ENCODE measurements at regions not wholly inside any gene's neighbourhood (a gene's known extent, or its start where the extent isn't known, plus 50 kb on each side); places are given as distances from the start of the nearest gene placed in this dataset.

GRCh38 chr3:115548611-115549010 lies 74.7 kb upstream of the GAP43 start:
- Histone ChIP-seq H3K9ac (ENCODE audit: low read depth in 2 of 2, low read length in 2 of 2) (no peak overlapping the region), H3K4me1 (no peaks in the 10 kb centered on the region), H3K4me3 (no peak overlapping the region), H3K36me3 (no peaks in the 10 kb centered on the region), H3K9me3 (no peaks in the 10 kb centered on the region), H3K27ac (no peak overlapping the region), H3K27me3 (no peaks in the 10 kb centered on the region)
- TF ChIP-seq CTCF (IDR thresholded peaks at IDR 0.05): no peak
- intact Hi-C loops (cut with DNase I): no loop called here
- DNase-seq: no peak

- no peaks in the 10 kb centered on the region for H3K4me1 ChIP-seq
- no peaks in the 10 kb centered on the region for H3K36me3 ChIP-seq
- no peak overlapping the region for H3K4me3 ChIP-seq
- no peak for DNase-seq
- TF ChIP-seq CTCF (IDR thresholded peaks at IDR 0.05): no peak
- H3K9ac ChIP-seq (ENCODE audit: low read depth in 2 of 2, low read length in 2 of 2): no peak overlapping the region
- no peak overlapping the region for H3K27ac ChIP-seq
- intact Hi-C loops (cut with DNase I): no loop called here
- H3K27me3 ChIP-seq: no peaks in the 10 kb centered on the region
- no peaks in the 10 kb centered on the region for H3K9me3 ChIP-seq
Measured at GRCh38 chr3:115549071-115549470, 74.2 kb upstream of the GAP43 start.

- Histone ChIP-seq H3K4me3 (no peak overlapping the region), H3K4me1 (no peaks in the 10 kb centered on the region), H3K27me3 (no peaks in the 10 kb centered on the region), H3K9me3 (no peaks in the 10 kb centered on the region), H3K9ac (ENCODE audit: low read depth in 2 of 2, low read length in 2 of 2) (no peak overlapping the region), H3K27ac (no peak overlapping the region), H3K36me3 (no peaks in the 10 kb centered on the region)
- peak; percentile 16 for DNase-seq
- no peak for TF ChIP-seq CTCF (IDR thresholded peaks at IDR 0.05)
- intact Hi-C loops (cut with DNase I): no loop called here
Measured at GRCh38 chr3:115550285-115550761, 73.0 kb upstream of the GAP43 start.

GRCh38 chr3:115551016-115551415 lies 72.3 kb upstream of the GAP43 start:
- Histone ChIP-seq H3K27ac (no peak overlapping the region), H3K4me1 (no peaks in the 10 kb centered on the region), H3K9me3 (no peaks in the 10 kb centered on the region), H3K36me3 (no peaks in the 10 kb centered on the region), H3K27me3 (no peaks in the 10 kb centered on the region), H3K4me3 (no peak overlapping the region), H3K9ac (ENCODE audit: low read depth in 2 of 2, low read length in 2 of 2) (no peak overlapping the region)
- DNase-seq: no peak
- TF ChIP-seq CTCF (IDR thresholded peaks at IDR 0.05): no peak
- intact Hi-C loops (cut with DNase I): no loop called here

- Histone ChIP-seq H3K36me3 (no peaks in the 10 kb centered on the region), H3K9ac (ENCODE audit: low read depth in 2 of 2, low read length in 2 of 2) (no peak overlapping the region), H3K4me1 (no peaks in the 10 kb centered on the region), H3K4me3 (no peak overlapping the region), H3K27ac (no peak overlapping the region), H3K27me3 (no peaks in the 10 kb centered on the region), H3K9me3 (no peaks in the 10 kb centered on the region)
- no peak for TF ChIP-seq CTCF (IDR thresholded peaks at IDR 0.05)
- no peak for DNase-seq
- intact Hi-C loops (cut with DNase I): no loop called here
Measured at GRCh38 chr3:115552007-115552406, 71.3 kb upstream of the GAP43 start.

Data from colonic mucosa (tissue), 4 donors.